ENCODE measurements at regions not wholly inside any gene's neighbourhood (a gene's known extent, or its start where the extent isn't known, plus 50 kb on each side); places are given as distances from the start of the nearest gene placed in this dataset.

- TF ChIP-seq EP300 (conservative IDR thresholded peaks at IDR 0.05; ENCODE audit: poor library complexity, severe bottlenecking) (no peak), CTCF (IDR thresholded peaks at IDR 0.05; ENCODE audit: poor library complexity, severe bottlenecking) (no peak), SMC3 (conservative IDR thresholded peaks at IDR 0.05; ENCODE audit: poor library complexity) (no peak), TAF1 (IDR thresholded peaks at IDR 0.05; ENCODE audit: low read depth) (no peak), EZH2 (IDR thresholded peaks at IDR 0.05; ENCODE audit: borderline replicate concordance, insufficient read depth, low read length, poor library complexity, severe bottlenecking) (no peak)
- TF ChIP-seq, protein P1, sequence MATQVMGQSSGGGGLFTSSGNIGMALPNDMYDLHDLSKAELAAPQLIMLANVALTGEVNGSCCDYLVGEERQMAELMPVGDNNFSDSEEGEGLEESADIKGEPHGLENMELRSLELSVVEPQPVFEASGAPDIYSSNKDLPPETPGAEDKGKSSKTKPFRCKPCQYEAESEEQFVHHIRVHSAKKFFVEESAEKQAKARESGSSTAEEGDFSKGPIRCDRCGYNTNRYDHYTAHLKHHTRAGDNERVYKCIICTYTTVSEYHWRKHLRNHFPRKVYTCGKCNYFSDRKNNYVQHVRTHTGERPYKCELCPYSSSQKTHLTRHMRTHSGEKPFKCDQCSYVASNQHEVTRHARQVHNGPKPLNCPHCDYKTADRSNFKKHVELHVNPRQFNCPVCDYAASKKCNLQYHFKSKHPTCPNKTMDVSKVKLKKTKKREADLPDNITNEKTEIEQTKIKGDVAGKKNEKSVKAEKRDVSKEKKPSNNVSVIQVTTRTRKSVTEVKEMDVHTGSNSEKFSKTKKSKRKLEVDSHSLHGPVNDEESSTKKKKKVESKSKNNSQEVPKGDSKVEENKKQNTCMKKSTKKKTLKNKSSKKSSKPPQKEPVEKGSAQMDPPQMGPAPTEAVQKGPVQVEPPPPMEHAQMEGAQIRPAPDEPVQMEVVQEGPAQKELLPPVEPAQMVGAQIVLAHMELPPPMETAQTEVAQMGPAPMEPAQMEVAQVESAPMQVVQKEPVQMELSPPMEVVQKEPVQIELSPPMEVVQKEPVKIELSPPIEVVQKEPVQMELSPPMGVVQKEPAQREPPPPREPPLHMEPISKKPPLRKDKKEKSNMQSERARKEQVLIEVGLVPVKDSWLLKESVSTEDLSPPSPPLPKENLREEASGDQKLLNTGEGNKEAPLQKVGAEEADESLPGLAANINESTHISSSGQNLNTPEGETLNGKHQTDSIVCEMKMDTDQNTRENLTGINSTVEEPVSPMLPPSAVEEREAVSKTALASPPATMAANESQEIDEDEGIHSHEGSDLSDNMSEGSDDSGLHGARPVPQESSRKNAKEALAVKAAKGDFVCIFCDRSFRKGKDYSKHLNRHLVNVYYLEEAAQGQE (IDR thresholded peaks at IDR 0.05; ENCODE audit: borderline replicate concordance) = no peak
Observed at GRCh38 chr5:109250080-109250479, 159.7 kb downstream of the PJA2 start.

Data from neural cell (in vitro differentiated cells).